NT2/D1 (cell line): ENCODE measurements at regions not wholly inside any gene's neighbourhood (a gene's known extent, or its start where the extent isn't known, plus 50 kb on each side); places are given as distances from the start of the nearest gene placed in this dataset.

Source experiments
- DNase-seq: peaks from one replicate; pipeline ENCODE4 v3.0.0-alpha.2; 2011; ENCODE audit warnings: low read depth, low spot score
- H3K27me3 ChIP-seq: 2 replicates; pipeline ENCODE4 v1.6.0; 2011; ENCODE audit warnings: mild to moderate bottlenecking; ENCODE audit not compliant: insufficient read length, insufficient read depth
- H3K36me3 ChIP-seq: 2 replicates; pipeline ENCODE4 v1.6.1; 2011; ENCODE audit warnings: mild to moderate bottlenecking, low read length, mixed read lengths; ENCODE audit not compliant: insufficient read depth, insufficient read length
- H3K4me1 ChIP-seq: 2 replicates; pipeline ENCODE4 v1.5.1; 2011; ENCODE audit not compliant: insufficient read depth, insufficient read length
- H3K4me3 ChIP-seq: 2 replicates; pipeline ENCODE4 v1.5.1; 2011; ENCODE audit warnings: low read depth; ENCODE audit not compliant: insufficient read length
- H3K9ac ChIP-seq: 2 replicates; pipeline ENCODE4 v1.6.0; 2011; ENCODE audit warnings: low read depth; ENCODE audit not compliant: insufficient read length
- H3K9me3 ChIP-seq: 2 replicates; pipeline ENCODE4 v1.5.1; 2011; ENCODE audit warnings: mild to moderate bottlenecking, low read length; ENCODE audit not compliant: insufficient read depth
- SUZ12 ChIP-seq: IDR thresholded peaks from 2 replicates; pipeline ENCODE4 v1.6.1; 2011; ENCODE audit not compliant: insufficient read length, insufficient read depth; ENCODE audit errors: extremely low read depth
- YY1 ChIP-seq: IDR thresholded peaks from 2 replicates; pipeline ENCODE4 v1.6.1; 2011; ENCODE audit not compliant: insufficient read length, insufficient read depth
- ZNF274 ChIP-seq: IDR thresholded peaks from 2 replicates; pipeline ENCODE4 v1.6.1; 2011; ENCODE audit warnings: mild to moderate bottlenecking, low read depth, low read length

- DNase-seq: no peak
- no peak for TF ChIP-seq YY1
- no peak for TF ChIP-seq SUZ12
- no peak for TF ChIP-seq ZNF274
- Histone ChIP-seq H3K4me3 (no peak overlapping the region), H3K27me3 (no peaks in the 10 kb centered on the region), H3K36me3 (no peaks in the 10 kb centered on the region), H3K9ac (no peak overlapping the region), H3K9me3 (no peaks in the 10 kb centered on the region), H3K4me1 (no peaks in the 10 kb centered on the region)
These were observed 87.9 kb upstream of the CDYL start for GRCh38 chr6:4687989-4688947.

GRCh38 chr6:4687656-4687988, 88.6 kb upstream of the CDYL start:
- H3K36me3 ChIP-seq: no peaks in the 10 kb centered on the region
- DNase-seq: no peak
- H3K9ac ChIP-seq: no peak overlapping the region
- no peaks in the 10 kb centered on the region for H3K4me1 ChIP-seq
- H3K9me3 ChIP-seq: no peaks in the 10 kb centered on the region
- no peak overlapping the region for H3K4me3 ChIP-seq
- TF ChIP-seq SUZ12 (no peak), ZNF274 (no peak), YY1 (no peak)
- no peaks in the 10 kb centered on the region for H3K27me3 ChIP-seq

- H3K9me3 ChIP-seq: no peaks in the 10 kb centered on the region
- H3K4me3 ChIP-seq: no peak overlapping the region
- H3K27me3 ChIP-seq: no peaks in the 10 kb centered on the region
- no peaks in the 10 kb centered on the region for H3K4me1 ChIP-seq
- DNase-seq: no peak
- no peak overlapping the region for H3K9ac ChIP-seq
- TF ChIP-seq YY1: no peak
- no peak for TF ChIP-seq SUZ12
- no peak for TF ChIP-seq ZNF274
- H3K36me3 ChIP-seq: no peaks in the 10 kb centered on the region
These were observed 93.6 kb upstream of the CDYL start for GRCh38 chr6:4682431-4683097.

- H3K9me3 ChIP-seq: no peaks in the 10 kb centered on the region
- H3K9ac ChIP-seq: no peak overlapping the region
- H3K4me1 ChIP-seq: peaks cover 2% of the 10 kb centered on the region
- no peak overlapping the region for H3K4me3 ChIP-seq
- no peak for DNase-seq
- no peaks in the 10 kb centered on the region for H3K36me3 ChIP-seq
- no peaks in the 10 kb centered on the region for H3K27me3 ChIP-seq
- TF ChIP-seq YY1: no peak
- TF ChIP-seq SUZ12: no peak
- no peak for TF ChIP-seq ZNF274
These were observed 97.5 kb upstream of the CDYL start for GRCh38 chr6:4678506-4679300.

GRCh38 chr6:4677751-4678065, 98.5 kb upstream of the CDYL start:
- H3K27me3 ChIP-seq: no peaks in the 10 kb centered on the region
- no peak overlapping the region for H3K4me3 ChIP-seq
- no peaks in the 10 kb centered on the region for H3K36me3 ChIP-seq
- H3K9me3 ChIP-seq: no peaks in the 10 kb centered on the region
- no peak for DNase-seq
- H3K9ac ChIP-seq: no peak overlapping the region
- peaks cover 2% of the 10 kb centered on the region for H3K4me1 ChIP-seq
- no peak for TF ChIP-seq YY1
- TF ChIP-seq ZNF274: no peak
- no peak for TF ChIP-seq SUZ12

GRCh38 chr6:4677011-4677750, 99.0 kb upstream of the CDYL start:
- DNase-seq: no peak
- H3K4me1 ChIP-seq: peaks cover 2% of the 10 kb centered on the region
- H3K4me3 ChIP-seq: no peak overlapping the region
- H3K27me3 ChIP-seq: no peaks in the 10 kb centered on the region
- no peaks in the 10 kb centered on the region for H3K9me3 ChIP-seq
- no peaks in the 10 kb centered on the region for H3K36me3 ChIP-seq
- no peak overlapping the region for H3K9ac ChIP-seq
- no peak for TF ChIP-seq YY1

- H3K36me3 ChIP-seq: no peaks in the 10 kb centered on the region
- TF ChIP-seq YY1 (no peak), ZNF274 (no peak), SUZ12 (no peak)
- H3K4me3 ChIP-seq: no peak overlapping the region
These were observed 100.2 kb upstream of the CDYL start for GRCh38 chr6:4676016-4676415.

More at GRCh38 chr6:4676016-4676415, 100.2 kb upstream of the CDYL start:
- H3K4me1 ChIP-seq: peaks cover 2% of the 10 kb centered on the region
- H3K27me3 ChIP-seq: no peaks in the 10 kb centered on the region
- DNase-seq: no peak
- no peaks in the 10 kb centered on the region for H3K9me3 ChIP-seq
- H3K9ac ChIP-seq: no peak overlapping the region
